Activated CD8-positive, alpha-beta memory T cell treated with anti-CD3 and anti-CD28 coated beads for 24 hours (primary cell): ENCODE measurements at regions not wholly inside any gene's neighbourhood (a gene's known extent, or its start where the extent isn't known, plus 50 kb on each side); places are given as distances from the start of the nearest gene placed in this dataset.

ENCODE experiments used
- DNase-seq: peaks from one replicate; pipeline ENCODE4 v3.0.0-alpha.2; 2020

GRCh38 chr6:154885214-154885613 lies 109.9 kb upstream of the TIAM2 start:
- no peak for DNase-seq

- DNase-seq = no peak
Measured at GRCh38 chr6:154886016-154886415, 109.1 kb upstream of the TIAM2 start.

- DNase-seq = no peak
Measured at GRCh38 chr6:154886471-154886870, 108.6 kb upstream of the TIAM2 start.

GRCh38 chr6:154887051-154887450 lies 108.1 kb upstream of the TIAM2 start:
- no peak for DNase-seq

GRCh38 chr6:154888421-154889295 lies 106.5 kb upstream of the TIAM2 start:
- DNase-seq = no peak

GRCh38 chr6:154890874-154891273 lies 104.2 kb upstream of the TIAM2 start:
- DNase-seq = no peak

DNA sequence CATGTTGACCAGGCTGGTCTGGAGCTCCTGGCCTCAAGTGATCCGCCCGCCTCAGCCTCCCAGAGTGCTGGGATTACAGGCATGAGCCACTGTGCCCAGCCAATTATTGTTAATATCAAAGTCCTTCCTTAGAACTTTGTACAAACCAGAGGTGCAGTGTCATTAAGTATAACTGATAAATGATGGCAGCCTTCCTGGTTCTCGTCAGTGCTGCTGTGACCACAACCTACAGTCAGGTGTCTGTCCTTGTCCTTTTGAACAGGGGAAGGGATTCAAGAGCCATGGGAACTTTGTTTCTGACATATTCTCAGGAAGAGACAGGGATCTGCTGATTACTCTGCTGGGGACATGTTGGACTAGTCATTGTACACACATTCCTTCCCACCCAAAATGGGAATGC lies 103.2 kb upstream of the TIAM2 start:
- no peak for DNase-seq

DNA sequence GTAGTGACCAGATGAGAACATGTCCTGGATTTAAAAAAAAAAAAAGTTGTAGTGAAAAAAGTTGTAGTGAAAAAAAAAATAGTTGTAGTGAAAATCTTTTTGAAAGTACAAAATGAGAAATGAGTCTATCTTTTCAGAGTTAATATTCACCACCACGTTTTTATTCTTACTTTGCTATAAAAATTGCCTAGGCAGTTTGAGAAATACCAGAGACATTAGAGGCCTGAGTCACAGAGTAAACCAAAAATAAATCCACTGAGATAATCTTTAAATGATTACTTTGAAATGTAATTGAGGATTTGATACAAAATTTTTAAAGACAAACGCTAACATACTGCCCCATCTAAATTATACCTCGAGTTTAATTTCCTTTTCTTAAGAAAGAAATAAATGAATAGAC lies 101.2 kb upstream of the TIAM2 start:
- no peak for DNase-seq

DNA sequence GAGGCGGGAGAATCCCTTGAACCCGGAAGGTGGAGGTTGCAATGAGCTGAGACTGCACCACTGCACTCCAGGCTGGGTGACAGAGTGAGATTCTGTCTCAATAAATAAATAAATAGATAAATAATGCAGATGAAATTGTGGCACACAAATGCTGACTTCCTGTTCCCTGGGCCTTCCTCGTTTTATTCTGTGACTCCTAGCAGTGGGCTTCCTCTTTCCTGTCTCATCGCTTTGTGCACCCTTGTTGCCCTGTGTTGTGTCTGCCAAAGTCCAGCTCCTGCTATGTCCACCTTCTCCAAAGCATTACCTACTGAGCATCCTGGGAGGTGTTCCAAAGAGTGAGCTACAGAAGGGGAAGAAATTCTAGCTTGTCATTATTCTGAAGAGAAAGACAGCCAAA lies 100.2 kb upstream of the TIAM2 start:
- DNase-seq = no peak

DNA sequence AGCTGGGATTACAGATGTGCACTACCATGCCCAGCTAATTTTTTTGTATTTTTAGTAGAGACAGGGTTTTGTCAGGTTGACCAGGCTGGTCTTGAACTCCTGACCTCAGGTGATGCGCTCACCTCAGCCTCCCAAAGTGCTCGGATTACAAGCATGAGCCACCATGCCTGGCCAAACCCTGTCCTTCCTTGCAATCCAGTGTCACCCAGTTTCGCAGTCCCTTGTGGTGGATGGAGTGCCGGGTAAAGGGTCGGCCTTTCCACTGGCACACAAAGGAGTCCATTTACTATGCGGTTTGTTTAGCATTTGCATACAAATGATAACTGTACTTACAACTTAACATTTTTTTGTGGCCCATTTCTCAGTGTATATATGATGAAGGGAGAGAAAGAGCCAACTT lies 99.3 kb upstream of the TIAM2 start:
- no peak for DNase-seq

DNA sequence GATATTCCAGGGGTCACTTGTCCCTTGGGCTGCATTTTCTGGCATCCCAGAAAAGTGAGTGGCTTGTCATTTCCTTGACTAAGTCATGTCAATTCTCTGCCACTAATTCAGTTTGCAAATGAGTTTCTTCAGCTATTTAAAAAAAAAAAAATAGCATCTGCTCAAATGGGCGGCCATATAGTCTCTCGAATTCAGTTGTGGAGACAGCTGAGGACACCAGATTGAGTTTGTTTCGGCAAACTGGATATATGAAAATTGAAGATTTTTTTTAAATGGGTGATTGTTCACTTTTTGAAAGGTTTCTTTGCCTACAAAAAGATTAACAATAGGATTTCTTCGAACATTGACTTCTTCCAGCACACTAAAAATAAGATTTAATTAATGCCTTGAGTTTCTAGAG lies 96.3 kb upstream of the TIAM2 start:
- DNase-seq = no peak

GRCh38 chr6:154899824-154900463 lies 95.2 kb upstream of the TIAM2 start:
- no peak for DNase-seq

DNA sequence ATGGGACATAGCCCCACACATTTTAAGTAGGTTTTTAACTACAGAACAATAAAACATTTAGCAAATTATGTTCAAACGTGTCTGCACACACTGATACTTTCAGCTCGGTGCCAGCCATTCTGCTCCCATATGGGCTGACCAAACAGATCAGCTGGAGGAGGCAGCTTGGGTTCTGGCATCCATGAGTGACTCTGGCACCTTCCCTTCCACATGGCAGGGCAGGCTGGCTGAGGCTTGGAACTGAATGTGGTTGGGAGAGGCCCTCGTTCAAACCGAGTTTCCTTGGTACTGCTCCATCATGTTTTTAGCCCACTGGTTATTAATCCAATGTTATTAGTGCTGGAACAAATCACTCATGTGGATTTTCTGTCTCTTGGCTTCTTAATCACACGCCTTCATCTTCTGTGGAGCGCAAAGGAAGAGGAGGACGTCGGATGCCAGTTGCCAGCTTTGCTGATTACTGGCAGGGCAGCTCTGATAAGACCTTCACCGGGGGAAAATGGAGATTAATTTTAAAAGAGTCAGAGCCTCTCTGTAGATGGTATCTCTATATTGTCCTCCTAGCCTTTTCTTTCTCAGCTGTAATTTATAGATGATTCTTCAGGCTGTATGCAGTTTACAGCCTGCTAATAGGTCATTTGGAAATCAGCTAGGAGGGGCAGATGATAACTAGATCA lies 93.1 kb upstream of the TIAM2 start:
- no peak for DNase-seq

DNA sequence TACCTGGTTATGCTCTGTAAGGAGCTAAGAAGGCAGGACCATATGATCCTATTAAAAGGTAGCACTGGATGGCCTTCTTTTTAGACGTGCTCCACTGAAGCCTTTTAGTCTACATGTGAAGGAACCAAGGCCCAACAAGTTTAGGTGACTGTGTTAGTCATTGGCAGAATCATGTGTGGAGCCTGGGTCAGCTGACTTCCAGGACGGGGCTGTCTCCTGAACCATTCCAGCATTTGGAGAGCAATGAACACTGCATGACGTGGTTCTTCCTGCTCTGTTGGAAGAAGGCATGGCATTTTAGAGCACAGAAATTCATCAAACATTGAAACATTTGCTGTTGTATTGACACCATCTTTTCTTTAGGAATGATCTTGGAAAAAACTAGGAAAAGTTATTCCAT lies 87.8 kb upstream of the TIAM2 start:
- DNase-seq = no peak

DNA sequence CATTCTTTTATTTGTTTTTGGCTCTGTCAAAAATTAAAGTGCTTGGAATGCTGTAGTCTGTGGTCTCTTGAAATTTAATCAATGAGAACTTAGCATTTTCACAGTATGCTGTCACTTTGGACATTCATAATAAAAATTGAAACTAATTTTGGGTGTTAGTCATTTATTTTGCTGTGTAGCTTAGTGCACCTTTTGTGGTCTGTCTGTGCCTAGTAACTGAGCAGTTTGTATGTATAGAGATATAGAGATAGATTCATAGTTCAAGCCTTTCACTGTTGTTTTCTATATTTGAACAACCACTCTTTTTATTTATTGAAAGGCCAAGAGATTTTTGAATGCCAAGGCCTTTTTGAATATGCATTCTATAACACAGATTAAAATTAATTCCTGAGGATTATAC lies 86.4 kb upstream of the TIAM2 start:
- no peak for DNase-seq

DNA sequence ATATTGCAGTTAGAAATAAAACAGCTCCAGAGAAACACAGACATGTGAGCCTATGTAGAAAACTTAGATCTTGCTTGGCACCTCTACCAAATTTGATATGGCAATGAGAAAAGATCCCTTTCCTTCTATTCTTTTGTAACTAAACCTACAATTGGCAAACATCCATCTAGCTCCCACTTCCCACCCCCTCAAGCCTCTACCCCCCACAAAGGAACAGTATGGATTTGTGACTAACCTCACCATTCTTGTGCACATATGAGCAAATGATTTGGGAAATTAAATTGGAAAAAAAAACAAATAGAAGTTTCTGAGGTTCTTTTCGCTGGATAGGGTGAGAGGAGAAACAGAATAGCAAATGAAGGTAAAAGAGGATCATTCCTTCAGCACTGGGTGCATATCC lies 85.8 kb upstream of the TIAM2 start:
- DNase-seq = no peak

DNA sequence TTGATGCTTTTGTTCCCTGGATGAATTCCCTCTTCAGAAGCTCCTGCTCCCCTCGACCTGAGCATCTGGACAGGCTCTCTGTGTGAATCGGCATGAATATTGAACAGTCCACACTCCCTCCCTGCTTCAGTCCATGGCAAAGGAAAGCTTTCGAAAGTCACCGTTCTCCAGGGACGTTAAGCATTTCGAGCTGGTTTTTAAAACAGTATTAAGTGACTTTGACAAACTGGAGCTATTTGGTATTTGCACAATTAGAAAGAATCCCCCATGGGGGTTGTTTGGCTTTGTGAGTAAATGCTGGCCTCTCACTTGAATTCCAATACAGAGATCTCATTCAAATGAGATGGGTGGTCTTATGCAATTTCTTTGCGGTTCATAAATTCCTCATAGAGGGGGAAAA lies 85.3 kb upstream of the TIAM2 start:
- DNase-seq = peak; percentile 13

DNA sequence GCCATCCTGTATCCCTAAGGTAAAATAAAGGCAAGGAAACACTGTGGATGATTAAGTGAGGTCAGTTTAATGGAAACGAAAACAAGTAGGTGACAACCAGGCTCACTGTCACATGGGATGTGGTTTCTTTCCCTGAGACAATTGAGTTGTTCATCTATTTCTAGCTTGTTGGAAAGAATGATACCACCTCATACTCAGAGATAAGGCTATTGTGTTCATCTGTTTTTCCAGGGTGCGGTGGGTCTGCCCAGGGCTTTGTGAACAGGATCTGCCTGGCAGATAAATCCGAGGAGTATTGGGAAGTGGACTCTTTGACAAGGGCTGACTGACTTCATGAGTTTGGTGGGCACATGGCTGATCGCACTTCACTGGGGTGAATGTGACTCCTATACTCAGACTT lies 80.8 kb upstream of the TIAM2 start:
- DNase-seq = no peak

GRCh38 chr6:154916857-154917256 lies 78.3 kb upstream of the TIAM2 start:
- no peak for DNase-seq

DNA sequence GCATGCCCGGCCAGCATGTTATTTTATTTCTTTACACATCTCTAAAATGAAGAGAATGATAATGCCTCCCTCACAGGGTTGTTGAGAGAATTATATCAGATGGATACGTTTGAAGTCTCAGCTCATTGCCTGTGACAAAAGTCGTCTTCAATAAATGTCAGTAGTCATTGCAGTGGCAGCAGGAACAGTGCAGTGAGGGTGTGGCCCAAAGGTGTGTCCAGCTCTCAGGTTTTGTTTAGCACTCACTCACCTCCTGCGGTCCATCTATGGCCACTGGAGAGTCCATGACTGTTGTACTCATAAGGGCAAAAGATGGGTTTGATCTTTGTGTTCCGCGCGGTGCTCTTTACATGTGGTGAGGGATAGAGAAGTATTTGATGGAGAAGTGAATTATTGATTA lies 77.2 kb upstream of the TIAM2 start:
- no peak for DNase-seq

GRCh38 chr6:154919806-154920205 lies 75.3 kb upstream of the TIAM2 start:
- DNase-seq = no peak

GRCh38 chr6:154920495-154921200 lies 74.5 kb upstream of the TIAM2 start:
- no peak for DNase-seq

- no peak for DNase-seq
Measured at GRCh38 chr6:154921482-154921881, 73.6 kb upstream of the TIAM2 start.
